ENCODE measurements at regions not wholly inside any gene's neighbourhood (a gene's known extent, or its start where the extent isn't known, plus 50 kb on each side); places are given as distances from the start of the nearest gene placed in this dataset.

DNA sequence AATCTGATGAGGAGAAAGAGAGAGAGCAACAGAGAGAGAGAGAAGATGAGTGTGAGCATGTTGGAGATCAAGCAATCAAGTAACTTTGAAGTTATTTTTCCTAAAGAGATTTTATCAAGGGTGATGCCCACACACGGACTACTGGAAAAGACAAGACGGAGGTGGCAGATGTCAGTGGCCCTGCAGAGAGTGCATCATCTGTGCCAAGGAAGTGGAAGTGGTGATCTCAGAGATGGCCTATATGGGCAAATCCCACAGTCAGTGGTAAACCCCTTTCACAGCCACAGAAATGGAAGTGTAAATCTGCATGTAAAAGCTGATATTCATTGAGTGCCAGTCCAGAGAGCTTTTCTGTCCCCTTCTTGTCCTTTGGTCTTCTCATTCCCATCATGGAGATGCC, 577.2 kb upstream of the AADAT start:
- no peak for TF ChIP-seq JUNB (IDR thresholded peaks at IDR 0.05; ENCODE audit: unreplicated experiment)
- TF ChIP-seq, protein P1, sequence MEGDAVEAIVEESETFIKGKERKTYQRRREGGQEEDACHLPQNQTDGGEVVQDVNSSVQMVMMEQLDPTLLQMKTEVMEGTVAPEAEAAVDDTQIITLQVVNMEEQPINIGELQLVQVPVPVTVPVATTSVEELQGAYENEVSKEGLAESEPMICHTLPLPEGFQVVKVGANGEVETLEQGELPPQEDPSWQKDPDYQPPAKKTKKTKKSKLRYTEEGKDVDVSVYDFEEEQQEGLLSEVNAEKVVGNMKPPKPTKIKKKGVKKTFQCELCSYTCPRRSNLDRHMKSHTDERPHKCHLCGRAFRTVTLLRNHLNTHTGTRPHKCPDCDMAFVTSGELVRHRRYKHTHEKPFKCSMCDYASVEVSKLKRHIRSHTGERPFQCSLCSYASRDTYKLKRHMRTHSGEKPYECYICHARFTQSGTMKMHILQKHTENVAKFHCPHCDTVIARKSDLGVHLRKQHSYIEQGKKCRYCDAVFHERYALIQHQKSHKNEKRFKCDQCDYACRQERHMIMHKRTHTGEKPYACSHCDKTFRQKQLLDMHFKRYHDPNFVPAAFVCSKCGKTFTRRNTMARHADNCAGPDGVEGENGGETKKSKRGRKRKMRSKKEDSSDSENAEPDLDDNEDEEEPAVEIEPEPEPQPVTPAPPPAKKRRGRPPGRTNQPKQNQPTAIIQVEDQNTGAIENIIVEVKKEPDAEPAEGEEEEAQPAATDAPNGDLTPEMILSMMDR (conservative IDR thresholded peaks at IDR 0.05; ENCODE audit: low read depth in 2 of 2) = no peak
- no peak for TF ChIP-seq POLR2AphosphoS5 (IDR thresholded peaks at IDR 0.05; ENCODE audit: low read depth)
- TF ChIP-seq CREB1 (CRISPR knock-in tag; IDR thresholded peaks at IDR 0.05; ENCODE audit: low read depth) = no peak
- no peak for TF ChIP-seq EZH2 (IDR thresholded peaks at IDR 0.05; ENCODE audit: low read depth, unreplicated experiment)
- TF ChIP-seq, protein P2, sequence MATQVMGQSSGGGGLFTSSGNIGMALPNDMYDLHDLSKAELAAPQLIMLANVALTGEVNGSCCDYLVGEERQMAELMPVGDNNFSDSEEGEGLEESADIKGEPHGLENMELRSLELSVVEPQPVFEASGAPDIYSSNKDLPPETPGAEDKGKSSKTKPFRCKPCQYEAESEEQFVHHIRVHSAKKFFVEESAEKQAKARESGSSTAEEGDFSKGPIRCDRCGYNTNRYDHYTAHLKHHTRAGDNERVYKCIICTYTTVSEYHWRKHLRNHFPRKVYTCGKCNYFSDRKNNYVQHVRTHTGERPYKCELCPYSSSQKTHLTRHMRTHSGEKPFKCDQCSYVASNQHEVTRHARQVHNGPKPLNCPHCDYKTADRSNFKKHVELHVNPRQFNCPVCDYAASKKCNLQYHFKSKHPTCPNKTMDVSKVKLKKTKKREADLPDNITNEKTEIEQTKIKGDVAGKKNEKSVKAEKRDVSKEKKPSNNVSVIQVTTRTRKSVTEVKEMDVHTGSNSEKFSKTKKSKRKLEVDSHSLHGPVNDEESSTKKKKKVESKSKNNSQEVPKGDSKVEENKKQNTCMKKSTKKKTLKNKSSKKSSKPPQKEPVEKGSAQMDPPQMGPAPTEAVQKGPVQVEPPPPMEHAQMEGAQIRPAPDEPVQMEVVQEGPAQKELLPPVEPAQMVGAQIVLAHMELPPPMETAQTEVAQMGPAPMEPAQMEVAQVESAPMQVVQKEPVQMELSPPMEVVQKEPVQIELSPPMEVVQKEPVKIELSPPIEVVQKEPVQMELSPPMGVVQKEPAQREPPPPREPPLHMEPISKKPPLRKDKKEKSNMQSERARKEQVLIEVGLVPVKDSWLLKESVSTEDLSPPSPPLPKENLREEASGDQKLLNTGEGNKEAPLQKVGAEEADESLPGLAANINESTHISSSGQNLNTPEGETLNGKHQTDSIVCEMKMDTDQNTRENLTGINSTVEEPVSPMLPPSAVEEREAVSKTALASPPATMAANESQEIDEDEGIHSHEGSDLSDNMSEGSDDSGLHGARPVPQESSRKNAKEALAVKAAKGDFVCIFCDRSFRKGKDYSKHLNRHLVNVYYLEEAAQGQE (IDR thresholded peaks at IDR 0.05; ENCODE audit: unreplicated experiment) = no peak

All from GM23338 (cell line).